ENCODE measurements at regions not wholly inside any gene's neighbourhood (a gene's known extent, or its start where the extent isn't known, plus 50 kb on each side); places are given as distances from the start of the nearest gene placed in this dataset.

DNA sequence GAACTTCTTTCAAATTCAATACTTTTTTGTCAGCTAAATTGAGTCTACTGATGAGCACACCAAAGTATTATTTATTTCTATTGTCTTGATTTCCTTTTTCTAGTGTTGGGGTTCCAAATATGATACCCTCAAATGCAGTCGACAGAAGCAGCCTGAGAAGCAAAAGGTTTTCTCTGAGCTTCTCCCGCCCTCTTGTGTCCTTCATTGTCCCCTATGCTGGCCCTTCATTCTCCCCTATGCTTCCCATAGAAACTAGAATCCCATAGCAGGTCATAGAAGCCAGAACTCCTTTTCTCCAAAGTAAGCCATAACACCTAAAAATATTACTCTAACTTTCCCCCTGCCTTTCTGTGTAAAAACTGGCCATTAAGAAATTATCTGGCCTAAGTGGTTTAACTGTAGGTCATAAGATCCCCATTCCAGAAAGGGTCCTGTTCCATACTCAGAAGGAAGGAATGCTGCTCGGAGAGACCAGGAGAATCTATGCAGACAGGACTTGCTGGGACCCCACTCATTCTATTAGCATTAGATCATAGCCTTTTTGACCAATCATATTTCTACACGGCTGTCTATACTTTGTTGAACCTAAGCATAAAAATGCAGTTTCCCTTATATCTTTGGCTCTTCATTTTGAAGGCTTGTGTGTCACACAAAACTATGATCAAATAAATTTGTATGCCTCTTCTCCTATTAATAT, 764.6 kb upstream of the PKDCC start:
- TF ChIP-seq, protein P1, sequence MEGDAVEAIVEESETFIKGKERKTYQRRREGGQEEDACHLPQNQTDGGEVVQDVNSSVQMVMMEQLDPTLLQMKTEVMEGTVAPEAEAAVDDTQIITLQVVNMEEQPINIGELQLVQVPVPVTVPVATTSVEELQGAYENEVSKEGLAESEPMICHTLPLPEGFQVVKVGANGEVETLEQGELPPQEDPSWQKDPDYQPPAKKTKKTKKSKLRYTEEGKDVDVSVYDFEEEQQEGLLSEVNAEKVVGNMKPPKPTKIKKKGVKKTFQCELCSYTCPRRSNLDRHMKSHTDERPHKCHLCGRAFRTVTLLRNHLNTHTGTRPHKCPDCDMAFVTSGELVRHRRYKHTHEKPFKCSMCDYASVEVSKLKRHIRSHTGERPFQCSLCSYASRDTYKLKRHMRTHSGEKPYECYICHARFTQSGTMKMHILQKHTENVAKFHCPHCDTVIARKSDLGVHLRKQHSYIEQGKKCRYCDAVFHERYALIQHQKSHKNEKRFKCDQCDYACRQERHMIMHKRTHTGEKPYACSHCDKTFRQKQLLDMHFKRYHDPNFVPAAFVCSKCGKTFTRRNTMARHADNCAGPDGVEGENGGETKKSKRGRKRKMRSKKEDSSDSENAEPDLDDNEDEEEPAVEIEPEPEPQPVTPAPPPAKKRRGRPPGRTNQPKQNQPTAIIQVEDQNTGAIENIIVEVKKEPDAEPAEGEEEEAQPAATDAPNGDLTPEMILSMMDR (IDR thresholded peaks at IDR 0.05) = no peak
- no peak for TF ChIP-seq POLR2A (IDR thresholded peaks at IDR 0.05)
